Smooth muscle cell (in vitro differentiated cells): ENCODE measurements at regions not wholly inside any gene's neighbourhood (a gene's known extent, or its start where the extent isn't known, plus 50 kb on each side); places are given as distances from the start of the nearest gene placed in this dataset.

ENCODE experiments used
- DNase-seq: peaks from one replicate; lab custom pipeline; 2025; ENCODE audit not compliant: unreplicated experiment; lab: John Stamatoyannopoulos, UW
- H2AFZ ChIP-seq: fragments of 200-600 bp; sonication (generic); 2 replicates; pipeline ENCODE4 v1.6.0; 2016; ENCODE audit warnings: antibody characterized with exemption, low read depth, mild to moderate bottlenecking
- H3F3A ChIP-seq: fragments of 200-600 bp; sonication (generic); 2 replicates; pipeline ENCODE4 v1.6.0; 2017; ENCODE audit warnings: antibody characterized with exemption, low read depth
- H3K27ac ChIP-seq: fragments of 200-600 bp; sonication (generic); 2 replicates; pipeline ENCODE4 v1.5.1; 2016; ENCODE audit warnings: low read depth, mild to moderate bottlenecking
- H3K27me3 ChIP-seq: fragments of 200-600 bp; sonication (generic); 2 replicates; pipeline ENCODE4 v1.6.1; 2016; ENCODE audit warnings: low read depth, mild to moderate bottlenecking
- H3K36me3 ChIP-seq: fragments of 200-600 bp; sonication (generic); 2 replicates; pipeline ENCODE4 v1.5.1; 2016; ENCODE audit warnings: low read depth
- H3K4me1 ChIP-seq: fragments of 200-600 bp; sonication (generic); 2 replicates; pipeline ENCODE4 v1.5.1; 2016; ENCODE audit warnings: low read depth
- H3K4me2 ChIP-seq: fragments of 200-600 bp; sonication (generic); 2 replicates; pipeline ENCODE4 v1.6.0; 2016; ENCODE audit warnings: mild to moderate bottlenecking
- H3K4me3 ChIP-seq: fragments of 200-600 bp; sonication (generic); 2 replicates; pipeline ENCODE4 v1.5.1; 2016; ENCODE audit warnings: mild to moderate bottlenecking
- H3K79me2 ChIP-seq: fragments of 200-600 bp; sonication (generic); 2 replicates; pipeline ENCODE4 v1.6.0; 2016; ENCODE audit warnings: low read depth, mild to moderate bottlenecking
- H3K9ac ChIP-seq: fragments of 200-600 bp; sonication (generic); 2 replicates; pipeline ENCODE4 v1.6.0; 2016; ENCODE audit warnings: low read depth
- H3K9me3 ChIP-seq: fragments of 200-600 bp; sonication (generic); replicated peaks from 2 replicates; pipeline ENCODE4 v1.5.1; 2016; ENCODE audit warnings: low read depth
- H4K20me1 ChIP-seq: fragments of 200-600 bp; sonication (generic); 2 replicates; pipeline ENCODE4 v1.6.0; 2016; ENCODE audit warnings: low read depth
- CTCF ChIP-seq: fragments of 200-600 bp; sonication (generic); IDR thresholded peaks from 2 replicates; pipeline ENCODE4 v1.5.1; 2017; ENCODE audit warnings: borderline replicate concordance, mild to moderate bottlenecking, antibody characterized with exemption; ENCODE audit not compliant: insufficient read depth, poor library complexity, severe bottlenecking
- WGBS: methylation state at CpG from one replicate; pipeline ENCODE4 v1.1.7; 2016; ENCODE audit warnings: low lambda C conversion rate; 5-methylcytosine and 5-hydroxymethylcytosine counted together

- H2AFZ ChIP-seq: no peak overlapping the region
- H3F3A ChIP-seq: no peaks in the 10 kb centered on the region
- 84% methylated on average over 29 of the region's 35 CpGs for WGBS
- no peaks in the 10 kb centered on the region for H3K36me3 ChIP-seq
- no peaks in the 10 kb centered on the region for H4K20me1 ChIP-seq
- no peaks in the 10 kb centered on the region for H3K4me1 ChIP-seq
- H3K27ac ChIP-seq: no peak overlapping the region
- no peak for DNase-seq
- no peak overlapping the region for H3K4me2 ChIP-seq
- H3K9me3 ChIP-seq: no peaks in the 10 kb centered on the region
- no peak for TF ChIP-seq CTCF
- H3K9ac ChIP-seq: no peak overlapping the region
- H3K79me2 ChIP-seq: no peaks in the 10 kb centered on the region
- H3K4me3 ChIP-seq: no peak overlapping the region
- no peaks in the 10 kb centered on the region for H3K27me3 ChIP-seq
These were observed 445.5 kb downstream of the TMEM121 start for GRCh38 chr14:105971593-105972500.

DNA sequence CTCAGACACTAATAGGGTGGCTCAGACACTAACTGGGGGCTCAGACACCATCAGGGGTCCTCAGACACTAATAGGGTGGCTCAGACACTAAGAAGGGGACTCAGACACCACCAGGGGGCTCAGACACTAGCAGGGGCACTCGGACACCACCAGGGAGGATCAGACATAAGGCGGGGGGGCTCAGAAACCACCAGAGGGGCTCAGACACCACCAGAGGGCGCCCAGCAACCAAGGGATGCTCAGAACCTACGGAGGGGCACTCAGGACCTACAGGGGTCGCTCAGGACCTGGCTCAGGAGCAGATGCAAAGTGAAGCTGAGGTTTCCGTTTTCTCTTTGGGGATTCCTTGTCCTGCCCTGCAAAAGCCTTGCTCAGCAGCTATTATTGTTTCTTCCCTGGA is 448.5 kb downstream of the TMEM121 start:
- no peaks in the 10 kb centered on the region for H4K20me1 ChIP-seq
- TF ChIP-seq CTCF: no peak
- no peak overlapping the region for H3K27ac ChIP-seq
- no peaks in the 10 kb centered on the region for H3K27me3 ChIP-seq
- no peaks in the 10 kb centered on the region for H3K4me1 ChIP-seq
- H3K9me3 ChIP-seq: no peaks in the 10 kb centered on the region
- H3F3A ChIP-seq: no peaks in the 10 kb centered on the region
- no peak overlapping the region for H3K4me2 ChIP-seq
- H2AFZ ChIP-seq: no peak overlapping the region
- DNase-seq: no peak
- no peak overlapping the region for H3K9ac ChIP-seq
- WGBS: 43% methylated on average over 6 of the region's 6 CpGs
- H3K36me3 ChIP-seq: no peaks in the 10 kb centered on the region
- no peaks in the 10 kb centered on the region for H3K79me2 ChIP-seq
- H3K4me3 ChIP-seq: no peak overlapping the region

- no peak for DNase-seq
- no peaks in the 10 kb centered on the region for H3K27me3 ChIP-seq
- H3K27ac ChIP-seq: no peak overlapping the region
- H3K9ac ChIP-seq: no peak overlapping the region
- H3F3A ChIP-seq: no peaks in the 10 kb centered on the region
- no peak overlapping the region for H3K4me2 ChIP-seq
- H3K36me3 ChIP-seq: no peaks in the 10 kb centered on the region
- H3K4me3 ChIP-seq: no peak overlapping the region
- TF ChIP-seq CTCF: no peak
- WGBS: 83% methylated on average over 26 of the region's 26 CpGs
- no peaks in the 10 kb centered on the region for H3K4me1 ChIP-seq
- no peaks in the 10 kb centered on the region for H3K79me2 ChIP-seq
- no peaks in the 10 kb centered on the region for H4K20me1 ChIP-seq
- H3K9me3 ChIP-seq: no peaks in the 10 kb centered on the region
- H2AFZ ChIP-seq: no peak overlapping the region
These were observed 452.4 kb downstream of the TMEM121 start for GRCh38 chr14:105978618-105979295.
